ENCODE measurements at regions not wholly inside any gene's neighbourhood (a gene's known extent, or its start where the extent isn't known, plus 50 kb on each side); places are given as distances from the start of the nearest gene placed in this dataset.

- Histone ChIP-seq H3K9me3 (ENCODE audit: insufficient read depth, low read length) (no peaks in the 10 kb centered on the region), H2AFZ (ENCODE audit: low read depth, low read length) (no peak overlapping the region), H3K4me1 (ENCODE audit: low read length) (no peaks in the 10 kb centered on the region), H3K4me3 (ENCODE audit: low read length) (no peak overlapping the region), H3K27ac (ENCODE audit: low read length) (no peak overlapping the region), H3K36me3 (replicated peaks; ENCODE audit: low read depth, low read length) (no peaks in the 10 kb centered on the region), H3K9ac (ENCODE audit: low read length) (no peak overlapping the region), H4K20me1 (ENCODE audit: insufficient read depth, low read length) (no peaks in the 10 kb centered on the region), H3K27me3 (ENCODE audit: low read depth, low read length) (peaks cover 73% of the 10 kb centered on the region), H3K4me2 (ENCODE audit: low read length) (no peak overlapping the region), H3K79me2 (ENCODE audit: low read length) (no peaks in the 10 kb centered on the region)
- TF ChIP-seq, protein P1, sequence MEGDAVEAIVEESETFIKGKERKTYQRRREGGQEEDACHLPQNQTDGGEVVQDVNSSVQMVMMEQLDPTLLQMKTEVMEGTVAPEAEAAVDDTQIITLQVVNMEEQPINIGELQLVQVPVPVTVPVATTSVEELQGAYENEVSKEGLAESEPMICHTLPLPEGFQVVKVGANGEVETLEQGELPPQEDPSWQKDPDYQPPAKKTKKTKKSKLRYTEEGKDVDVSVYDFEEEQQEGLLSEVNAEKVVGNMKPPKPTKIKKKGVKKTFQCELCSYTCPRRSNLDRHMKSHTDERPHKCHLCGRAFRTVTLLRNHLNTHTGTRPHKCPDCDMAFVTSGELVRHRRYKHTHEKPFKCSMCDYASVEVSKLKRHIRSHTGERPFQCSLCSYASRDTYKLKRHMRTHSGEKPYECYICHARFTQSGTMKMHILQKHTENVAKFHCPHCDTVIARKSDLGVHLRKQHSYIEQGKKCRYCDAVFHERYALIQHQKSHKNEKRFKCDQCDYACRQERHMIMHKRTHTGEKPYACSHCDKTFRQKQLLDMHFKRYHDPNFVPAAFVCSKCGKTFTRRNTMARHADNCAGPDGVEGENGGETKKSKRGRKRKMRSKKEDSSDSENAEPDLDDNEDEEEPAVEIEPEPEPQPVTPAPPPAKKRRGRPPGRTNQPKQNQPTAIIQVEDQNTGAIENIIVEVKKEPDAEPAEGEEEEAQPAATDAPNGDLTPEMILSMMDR (IDR thresholded peaks at IDR 0.05; ENCODE audit: low read depth, low read length), result no peak
- TF ChIP-seq EZH2phosphoT487 (IDR thresholded peaks at IDR 0.05; ENCODE audit: low read depth), result no peak
These were observed 51.0 kb upstream of the PMEPA1 start for GRCh38 chr20:57760698-57761412.

DNA sequence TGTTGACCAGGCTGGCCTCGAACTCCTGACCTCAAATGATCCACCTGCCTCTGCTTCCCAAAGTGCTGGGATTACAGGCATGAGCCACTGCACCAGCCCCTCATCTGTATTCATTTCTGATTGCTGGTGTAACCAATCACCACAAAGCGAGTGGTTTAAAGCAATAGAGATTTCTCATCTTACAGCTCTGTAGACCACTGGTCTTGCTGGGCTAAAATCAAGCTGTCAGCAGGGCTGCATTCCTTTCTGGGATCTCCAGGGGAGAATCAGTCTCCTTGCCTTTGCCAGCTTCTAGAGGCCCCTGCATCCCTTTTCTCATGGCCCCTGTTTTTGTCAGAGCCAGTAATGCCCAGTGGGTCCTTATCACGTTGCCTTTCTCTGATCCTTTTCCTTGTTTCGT, 49.9 kb upstream of the PMEPA1 start:
- Histone ChIP-seq H2AFZ (ENCODE audit: low read depth, low read length) (no peak overlapping the region), H3K27me3 (ENCODE audit: low read depth, low read length) (peaks cover 84% of the 10 kb centered on the region), H3K9me3 (ENCODE audit: insufficient read depth, low read length) (no peaks in the 10 kb centered on the region), H3K4me3 (ENCODE audit: low read length) (no peak overlapping the region), H3K9ac (ENCODE audit: low read length) (no peak overlapping the region), H3K27ac (ENCODE audit: low read length) (no peak overlapping the region), H3K4me1 (ENCODE audit: low read length) (no peaks in the 10 kb centered on the region), H3K79me2 (ENCODE audit: low read length) (no peaks in the 10 kb centered on the region), H4K20me1 (ENCODE audit: insufficient read depth, low read length) (no peaks in the 10 kb centered on the region), H3K4me2 (ENCODE audit: low read length) (no peak overlapping the region), H3K36me3 (replicated peaks; ENCODE audit: low read depth, low read length) (no peaks in the 10 kb centered on the region)
- TF ChIP-seq, protein P1 (IDR thresholded peaks at IDR 0.05; ENCODE audit: low read depth, low read length), result no peak
- TF ChIP-seq EZH2phosphoT487 (IDR thresholded peaks at IDR 0.05; ENCODE audit: low read depth), result no peak
